ENCODE measurements at regions not wholly inside any gene's neighbourhood (a gene's known extent, or its start where the extent isn't known, plus 50 kb on each side); places are given as distances from the start of the nearest gene placed in this dataset.
"Not testable (repeated sequence)": the region's sequence is repeated elsewhere in the genome, so short reads cannot be mapped to it uniquely, and the experiment has no call there.

DNA sequence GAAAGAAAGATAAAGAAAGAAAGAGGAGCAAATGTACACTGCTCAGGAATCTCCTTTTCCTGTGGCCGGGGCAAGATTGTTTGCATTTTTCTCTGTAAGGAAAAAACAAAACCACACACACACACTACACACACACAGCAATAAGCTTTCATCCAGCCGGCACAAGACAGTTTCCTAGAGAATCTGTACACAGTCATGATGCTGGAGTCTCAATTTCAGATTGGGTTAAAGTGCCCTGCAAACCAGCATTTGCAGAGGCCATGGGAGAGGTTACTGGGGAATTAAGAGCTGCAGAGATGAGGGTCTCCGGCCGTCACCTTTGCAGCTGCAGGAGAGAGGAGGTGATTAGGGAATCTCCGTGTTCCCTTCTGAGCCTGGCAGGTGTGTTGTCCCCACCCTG is 1607.5 kb downstream of the RPIA start:
- H4K20me1 ChIP-seq (ENCODE audit: insufficient read depth, low read length); H3K27me3 Mint-ChIP-seq (ENCODE audit: low read depth in 3 of 3); H3K4me3 Mint-ChIP-seq; H3K4me2 ChIP-seq (replicated peaks; ENCODE audit: extremely low read depth, low read length, poor library complexity, severe bottlenecking); H3K27ac ChIP-seq (ENCODE audit: low read depth in 1 of 2, low read length in 2 of 2); H3K36me3 ChIP-seq (replicated peaks in 1 of 2; ENCODE audit: control insufficient read depth in 1 of 2, insufficient read depth in 2 of 2, low read length in 2 of 2); intact Hi-C loops (cut with micrococcal nuclease); H3K4me3 ChIP-seq (replicated peaks in 1 of 3; ENCODE audit: low read depth in 2 of 3, low read length in 3 of 3); H3K4me1 Mint-ChIP-seq; H3K9ac ChIP-seq (ENCODE audit: insufficient read depth, low read length, poor library complexity, severe bottlenecking); H3K36me3 Mint-ChIP-seq; H3K4me1 ChIP-seq (ENCODE audit: control insufficient read depth in 1 of 2, insufficient read depth in 2 of 2, low read length in 2 of 2); H3K27me3 ChIP-seq (ENCODE audit: control insufficient read depth in 2 of 2, insufficient read depth in 2 of 2, low read length in 2 of 2); H3K79me2 ChIP-seq (ENCODE audit: insufficient read depth, low read length); H2AFZ ChIP-seq (ENCODE audit: insufficient read depth, low read depth, low read length, poor library complexity, severe bottlenecking); H3K27ac Mint-ChIP-seq; DNase-seq: not testable (repeated sequence)
- peaks cover 3 to 26% (median 19%) of the 10 kb centered on the region in 7 donors for H3K9me3 Mint-ChIP-seq
- WGBS (ENCODE audit: insufficient coverage) = no CpG with 5 or more reads among the region's 5 CpGs
- peaks cover 0 to 21% of the 10 kb centered on the region in 2 donors for H3K9me3 ChIP-seq (replicated peaks in 1 of 2; ENCODE audit: control insufficient read depth in 1 of 2, insufficient read depth in 1 of 2, low read length in 2 of 2)

DNA sequence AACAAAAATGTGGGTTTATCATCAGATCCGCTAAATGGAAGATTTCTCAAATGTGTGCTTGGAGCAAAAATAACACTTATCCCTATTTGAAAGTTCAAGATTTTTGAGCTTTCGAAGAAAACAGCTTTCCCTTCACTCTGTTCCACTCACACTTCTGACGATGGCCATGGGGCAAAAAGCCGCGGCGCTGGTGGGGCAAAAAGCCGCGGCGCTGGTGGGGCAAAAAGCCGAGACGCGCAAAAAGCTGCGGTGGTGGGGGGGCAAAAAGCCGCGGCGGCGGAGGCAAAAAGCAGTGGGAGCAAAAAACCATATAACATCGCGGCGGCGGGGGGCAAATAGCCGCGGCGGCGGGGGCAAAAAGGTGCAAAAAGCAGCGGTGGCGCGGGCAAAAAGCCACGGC is 1631.5 kb downstream of the RPIA start:
- H3K27me3 Mint-ChIP-seq (ENCODE audit: low read depth in 3 of 3) = peaks cover 13 to 38% (median 17%) of the 10 kb centered on the region in 3 donors
- H3K9ac ChIP-seq (ENCODE audit: insufficient read depth, low read length, poor library complexity, severe bottlenecking); H3K36me3 ChIP-seq (replicated peaks in 1 of 2; ENCODE audit: control insufficient read depth in 1 of 2, insufficient read depth in 2 of 2, low read length in 2 of 2); H3K4me1 ChIP-seq (ENCODE audit: control insufficient read depth in 1 of 2, insufficient read depth in 2 of 2, low read length in 2 of 2); H3K79me2 ChIP-seq (ENCODE audit: insufficient read depth, low read length); DNase-seq; H4K20me1 ChIP-seq (ENCODE audit: insufficient read depth, low read length); H3K4me3 ChIP-seq (replicated peaks in 1 of 3; ENCODE audit: low read depth in 2 of 3, low read length in 3 of 3); intact Hi-C loops (cut with micrococcal nuclease); H3K36me3 Mint-ChIP-seq; H3K9me3 Mint-ChIP-seq; H2AFZ ChIP-seq (ENCODE audit: insufficient read depth, low read depth, low read length, poor library complexity, severe bottlenecking); H3K9me3 ChIP-seq (replicated peaks in 1 of 2; ENCODE audit: control insufficient read depth in 1 of 2, insufficient read depth in 1 of 2, low read length in 2 of 2); H3K4me1 Mint-ChIP-seq; H3K27ac ChIP-seq (ENCODE audit: low read depth in 1 of 2, low read length in 2 of 2); H3K4me2 ChIP-seq (replicated peaks; ENCODE audit: extremely low read depth, low read length, poor library complexity, severe bottlenecking): not testable (repeated sequence)
- peaks cover 2 to 15% of the 10 kb centered on the region in 2 donors for H3K27me3 ChIP-seq (ENCODE audit: control insufficient read depth in 2 of 2, insufficient read depth in 2 of 2, low read length in 2 of 2)
- 8% methylated on average over 14 of the region's 29 CpGs for WGBS (ENCODE audit: insufficient coverage)
- H3K4me3 Mint-ChIP-seq = peak overlapping the region; percentile 75 to 79
- H3K27ac Mint-ChIP-seq = peak overlapping the region in 1 of 7 donors; percentile 30

DNA sequence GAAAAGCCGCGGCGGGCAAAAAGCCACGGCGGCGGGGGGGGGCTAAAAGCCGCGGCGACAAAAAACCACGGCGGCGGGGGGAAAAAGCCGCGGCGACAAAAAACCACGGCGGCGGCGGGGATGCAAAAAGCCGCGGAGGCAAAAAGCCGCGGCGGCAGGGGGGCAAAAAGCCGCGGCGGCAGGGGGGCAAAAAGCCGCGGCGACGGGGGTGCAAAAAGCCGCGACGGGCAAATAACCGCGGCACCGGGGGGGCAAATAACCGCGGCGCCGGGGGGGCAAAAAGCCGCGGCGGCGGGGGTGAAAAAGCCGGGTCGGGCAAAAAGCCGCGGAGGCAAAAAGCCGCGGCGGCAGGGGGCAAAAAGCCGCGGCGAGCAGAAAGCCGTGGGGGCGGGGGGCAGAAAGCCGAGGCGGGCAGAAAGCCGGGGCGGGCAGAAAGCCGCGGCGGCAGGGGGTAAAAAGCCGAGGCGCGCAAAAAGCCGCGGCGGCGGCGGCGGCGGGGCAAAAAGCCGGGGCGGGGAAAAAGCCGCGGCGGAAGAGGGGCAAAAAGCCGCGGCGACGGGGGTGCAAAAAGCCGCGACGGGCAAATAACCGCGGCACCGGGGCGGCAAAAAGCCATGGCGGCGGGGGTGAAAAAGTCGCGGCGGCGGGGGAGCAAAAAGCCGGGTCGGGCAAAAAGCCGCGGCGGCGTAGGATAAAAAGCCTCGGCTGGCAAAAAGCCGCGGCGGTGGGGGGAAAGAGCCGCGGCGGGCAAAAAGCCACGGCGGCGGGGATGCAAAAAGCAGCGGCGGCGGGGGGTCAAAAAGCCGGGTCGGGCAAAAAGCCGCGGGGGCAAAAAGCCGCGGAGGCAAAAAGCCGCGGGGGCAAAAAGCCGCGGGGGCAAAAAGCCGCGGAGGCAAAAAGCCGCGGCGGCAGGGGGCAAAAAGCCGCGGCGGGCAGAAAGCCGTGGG is 1632.4 kb downstream of the RPIA start:
- H3K79me2 ChIP-seq (ENCODE audit: insufficient read depth, low read length); H3K27ac ChIP-seq (ENCODE audit: low read depth in 1 of 2, low read length in 2 of 2); H3K36me3 ChIP-seq (replicated peaks in 1 of 2; ENCODE audit: control insufficient read depth in 1 of 2, insufficient read depth in 2 of 2, low read length in 2 of 2); H2AFZ ChIP-seq (ENCODE audit: insufficient read depth, low read depth, low read length, poor library complexity, severe bottlenecking); H3K27ac Mint-ChIP-seq; H3K4me1 ChIP-seq (ENCODE audit: control insufficient read depth in 1 of 2, insufficient read depth in 2 of 2, low read length in 2 of 2); intact Hi-C loops (cut with micrococcal nuclease); H4K20me1 ChIP-seq (ENCODE audit: insufficient read depth, low read length); H3K4me1 Mint-ChIP-seq; H3K9me3 ChIP-seq (replicated peaks in 1 of 2; ENCODE audit: control insufficient read depth in 1 of 2, insufficient read depth in 1 of 2, low read length in 2 of 2); H3K9ac ChIP-seq (ENCODE audit: insufficient read depth, low read length, poor library complexity, severe bottlenecking); H3K9me3 Mint-ChIP-seq; H3K36me3 Mint-ChIP-seq; DNase-seq: not testable (repeated sequence)
- Mint-ChIP-seq H3K4me3 (peak overlapping the region; percentile 77 to 79), H3K27me3 (ENCODE audit: low read depth in 3 of 3) (peaks cover 13 to 38% (median 17%) of the 10 kb centered on the region in 3 donors)
- peak overlapping the region; percentile 34 for H3K4me2 ChIP-seq (replicated peaks; ENCODE audit: extremely low read depth, low read length, poor library complexity, severe bottlenecking)
- peaks cover 2 to 15% of the 10 kb centered on the region in 2 donors for H3K27me3 ChIP-seq (ENCODE audit: control insufficient read depth in 2 of 2, insufficient read depth in 2 of 2, low read length in 2 of 2)
- WGBS (ENCODE audit: insufficient coverage) = under 1% methylated on average over 52 of the region's 134 CpGs
- H3K4me3 ChIP-seq (replicated peaks in 1 of 3; ENCODE audit: low read depth in 2 of 3, low read length in 3 of 3) = peak overlapping the region in 2 of 3 experiments; percentile 32 to 34

DNA sequence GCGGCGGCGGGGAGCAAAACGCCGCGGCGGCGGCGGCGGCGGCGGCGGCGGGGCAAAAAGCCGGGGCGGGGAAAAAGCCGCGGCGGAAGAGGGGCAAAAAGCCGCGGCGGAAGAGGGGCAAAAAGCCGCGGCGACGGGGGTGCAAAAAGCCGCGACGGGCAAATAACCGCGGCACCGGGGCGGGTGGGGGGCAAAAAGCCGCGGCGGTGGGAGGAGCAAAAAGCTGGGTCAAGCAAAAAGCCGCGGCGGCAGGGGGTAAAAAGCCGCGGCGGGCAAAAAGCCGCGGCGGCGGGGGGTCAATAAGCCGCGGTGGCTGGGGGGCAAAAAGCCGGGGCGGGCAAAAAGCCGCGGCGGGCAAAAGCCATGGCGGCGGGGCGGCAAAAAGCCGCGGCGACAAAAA is 1633.2 kb downstream of the RPIA start:
- H3K36me3 ChIP-seq (replicated peaks in 1 of 2; ENCODE audit: control insufficient read depth in 1 of 2, insufficient read depth in 2 of 2, low read length in 2 of 2); H3K4me2 ChIP-seq (replicated peaks; ENCODE audit: extremely low read depth, low read length, poor library complexity, severe bottlenecking); H3K36me3 Mint-ChIP-seq; H3K9ac ChIP-seq (ENCODE audit: insufficient read depth, low read length, poor library complexity, severe bottlenecking); H3K4me1 Mint-ChIP-seq; H2AFZ ChIP-seq (ENCODE audit: insufficient read depth, low read depth, low read length, poor library complexity, severe bottlenecking); H3K9me3 Mint-ChIP-seq; DNase-seq; H3K9me3 ChIP-seq (replicated peaks in 1 of 2; ENCODE audit: control insufficient read depth in 1 of 2, insufficient read depth in 1 of 2, low read length in 2 of 2); H4K20me1 ChIP-seq (ENCODE audit: insufficient read depth, low read length); H3K27ac Mint-ChIP-seq; intact Hi-C loops (cut with micrococcal nuclease); H3K4me1 ChIP-seq (ENCODE audit: control insufficient read depth in 1 of 2, insufficient read depth in 2 of 2, low read length in 2 of 2); H3K27ac ChIP-seq (ENCODE audit: low read depth in 1 of 2, low read length in 2 of 2); H3K79me2 ChIP-seq (ENCODE audit: insufficient read depth, low read length): not testable (repeated sequence)
- peak overlapping the region in 1 of 3 experiments; percentile 22 for H3K4me3 ChIP-seq (replicated peaks in 1 of 3; ENCODE audit: low read depth in 2 of 3, low read length in 3 of 3)
- peak overlapping the region; percentile 4 to 51 for H3K4me3 Mint-ChIP-seq
- peaks cover 2 to 15% of the 10 kb centered on the region in 2 donors for H3K27me3 ChIP-seq (ENCODE audit: control insufficient read depth in 2 of 2, insufficient read depth in 2 of 2, low read length in 2 of 2)
- H3K27me3 Mint-ChIP-seq (ENCODE audit: low read depth in 3 of 3) = peaks cover 13 to 38% (median 17%) of the 10 kb centered on the region in 3 donors
- WGBS (ENCODE audit: insufficient coverage) = 0% methylated on average over 12 of the region's 59 CpGs

Measured in CD14-positive monocyte (primary cell).